IMR-90 (cell line): ENCODE measurements at regions not wholly inside any gene's neighbourhood (a gene's known extent, or its start where the extent isn't known, plus 50 kb on each side); places are given as distances from the start of the nearest gene placed in this dataset.

Source experiments
- ATAC-seq: fragments of 200-7000 bp; cut with Tn5 transposase; 2 replicates; pipeline ENCODE4 v1.9.1; 2020; ENCODE audit warnings: low read depth, mild to moderate bottlenecking, moderate library complexity
- BruUV-seq: library from RNA; stranded (reverse); fragments of 400-500 nt; replicated peaks from 2 replicates; lab custom pipeline; 2021; lab: Mats Ljungman, UMichigan
- CTCF ChIA-PET: fragments of 300-600 bp; formaldehyde crosslinking; extraction: SDS; loops from one replicate; lab custom pipeline; 2021; ENCODE audit warnings: antibody characterized with exemption; lab: Yijun Ruan, JAX
- POLR2A ChIA-PET: fragments of 300-600 bp; sonication (Branson Sonifier 250); formaldehyde crosslinking; loops from one replicate; lab custom pipeline; 2022; ENCODE audit warnings: antibody characterized with exemption; ENCODE audit not compliant: unreplicated experiment; lab: Charles Lee
- DNase-seq: peaks from one replicate; pipeline ENCODE4 v3.0.0; 2013
- H2AFZ ChIP-seq: replicated peaks from 2 replicates; pipeline ENCODE3; 2013; ENCODE audit warnings: low read length, mild to moderate bottlenecking; ENCODE audit not compliant: poor library complexity
- H2AK5ac ChIP-seq: 2 replicates; pipeline ENCODE4 v1.6.1; 2013; ENCODE audit warnings: low read depth, low read length, inconsistent platforms
- H2AK9ac ChIP-seq: replicated peaks from 2 replicates; pipeline ENCODE3; 2013; ENCODE audit warnings: mild to moderate bottlenecking, low read depth, low read length, moderate library complexity; ENCODE audit not compliant: poor library complexity
- H2BK120ac ChIP-seq: 2 replicates; pipeline ENCODE4 v1.6.1; 2013; ENCODE audit warnings: low read depth, low read length, inconsistent platforms
- H2BK15ac ChIP-seq: 3 replicates; pipeline ENCODE4 v1.6.1; 2013; ENCODE audit warnings: low read depth, low read length, inconsistent platforms
- H2BK20ac ChIP-seq: 2 replicates; pipeline ENCODE4 v1.6.1; 2013; ENCODE audit warnings: low read depth, mild to moderate bottlenecking, inconsistent platforms, low read length, moderate library complexity
- H2BK5ac ChIP-seq: 2 replicates; pipeline ENCODE4 v1.6.1; 2013; ENCODE audit warnings: mild to moderate bottlenecking, low read depth, low read length, inconsistent platforms; ENCODE audit not compliant: poor library complexity, severe bottlenecking
- H3K14ac ChIP-seq: replicated peaks from 2 replicates; pipeline ENCODE4 v1.6.1; 2013; ENCODE audit warnings: low read depth, low read length, inconsistent platforms
- H3K18ac ChIP-seq: 2 replicates; pipeline ENCODE4 v1.6.1; 2013; ENCODE audit warnings: low read depth, low read length, control low read depth
- H3K23ac ChIP-seq: 2 replicates; pipeline ENCODE4 v1.6.1; 2013; ENCODE audit warnings: low read depth, low read length, inconsistent platforms
- H3K27ac ChIP-seq: 2 replicates; pipeline ENCODE4 v1.5.1; 2013; ENCODE audit warnings: mild to moderate bottlenecking, control low read depth, low read length; ENCODE audit not compliant: insufficient read depth
- H3K27me3 ChIP-seq: 2 replicates; pipeline ENCODE4 v1.6.1; 2013; ENCODE audit warnings: low read length; ENCODE audit not compliant: control insufficient read depth, insufficient read depth
- H3K36me3 ChIP-seq: 2 replicates; pipeline ENCODE4 v1.6.1; 2013; ENCODE audit warnings: low read length, mixed read lengths; ENCODE audit not compliant: control insufficient read depth, insufficient read depth
- H3K4ac ChIP-seq: 2 replicates; pipeline ENCODE4 v1.6.1; 2013; ENCODE audit warnings: low read depth, low read length, inconsistent platforms
- H3K4me1 ChIP-seq: 2 replicates; pipeline ENCODE4 v1.6.1; 2013; ENCODE audit warnings: low read length, mixed read lengths; ENCODE audit not compliant: control insufficient read depth, insufficient read depth
- H3K4me2 ChIP-seq: 2 replicates; pipeline ENCODE4 v1.6.1; 2013; ENCODE audit warnings: low read depth, mild to moderate bottlenecking, control low read depth, low read length, moderate library complexity
- H3K4me3 ChIP-seq: 2 replicates; pipeline ENCODE4 v1.5.1; 2013; ENCODE audit warnings: low read depth, mild to moderate bottlenecking, control low read depth, low read length, moderate library complexity; ENCODE audit not compliant: insufficient read depth
- H3K56ac ChIP-seq: 2 replicates; pipeline ENCODE4 v1.6.1; 2013; ENCODE audit warnings: low read length, inconsistent platforms; ENCODE audit not compliant: insufficient read depth; ENCODE audit errors: extremely low read depth
- H3K79me1 ChIP-seq, 2 experiments: 2 replicates each; pipeline ENCODE4 v1.6.1; 2013; ENCODE audit warnings: low read length in 2 of 2, inconsistent platforms in 1 of 2, low read depth in 1 of 2
- H3K9ac ChIP-seq: 2 replicates; pipeline ENCODE4 v1.6.1; 2013; ENCODE audit warnings: low read depth, low read length, control low read depth
- H3K9me1 ChIP-seq: 2 replicates; pipeline ENCODE4 v1.6.1; 2013; ENCODE audit warnings: low read length, inconsistent platforms; ENCODE audit not compliant: insufficient read depth
- H3K9me3 ChIP-seq: 2 replicates; pipeline ENCODE4 v1.6.1; 2013; ENCODE audit warnings: low read length; ENCODE audit not compliant: control insufficient read depth, insufficient read depth
- H4K20me1 ChIP-seq: 2 replicates; pipeline ENCODE4 v1.6.1; 2013; ENCODE audit warnings: low read length, inconsistent platforms; ENCODE audit not compliant: insufficient read depth
- H4K5ac ChIP-seq: 2 replicates; pipeline ENCODE4 v1.6.1; 2013; ENCODE audit warnings: mild to moderate bottlenecking, low read depth, low read length, control low read depth
- H4K8ac ChIP-seq, 2 experiments: 2 replicates each; pipeline ENCODE4 v1.6.1; 2013; ENCODE audit warnings: low read depth in 2 of 2, low read length in 2 of 2, control low read depth in 1 of 2, inconsistent platforms in 1 of 2
- H4K91ac ChIP-seq: 2 replicates; pipeline ENCODE4 v1.6.1; 2013; ENCODE audit warnings: low read depth, low read length, inconsistent platforms; ENCODE audit not compliant: insufficient read depth
- BHLHE40 ChIP-seq: fragments of 150-350 bp; IDR thresholded peaks from 2 replicates; pipeline ENCODE4 v1.6.1; 2016; ENCODE audit warnings: mild to moderate bottlenecking, low read depth, low read length
- CEBPB ChIP-seq: IDR thresholded peaks from 2 replicates; pipeline ENCODE4 v1.6.1; 2012; ENCODE audit warnings: low read depth, low read length, improper control_type of control experiment
- CHD1 ChIP-seq: IDR thresholded peaks from 2 replicates; pipeline ENCODE4 v1.6.1; 2012; ENCODE audit warnings: low read depth, low read length, improper control_type of control experiment
- CTCF ChIP-seq: conservative IDR thresholded peaks from 2 replicates; pipeline ENCODE4 v1.5.1; 2012; ENCODE audit warnings: mild to moderate bottlenecking, low read depth, low read length, improper control_type of control experiment
- ELK1 ChIP-seq: fragments of 150-350 bp; IDR thresholded peaks from 2 replicates; pipeline ENCODE4 v1.6.1; 2016; ENCODE audit warnings: low read depth, mild to moderate bottlenecking, low read length, moderate library complexity, borderline replicate concordance
- FOS ChIP-seq: fragments of 150-350 bp; IDR thresholded peaks from 2 replicates; pipeline ENCODE4 v1.6.1; 2016; ENCODE audit warnings: low read depth, low read length
- MAFK ChIP-seq: IDR thresholded peaks from 2 replicates; pipeline ENCODE4 v1.6.1; 2012; ENCODE audit warnings: low read depth, low read length, improper control_type of control experiment
- MAZ ChIP-seq: IDR thresholded peaks from 2 replicates; pipeline ENCODE4 v1.6.1; 2012; ENCODE audit warnings: low read depth, mild to moderate bottlenecking, low read length, improper control_type of control experiment, moderate library complexity, borderline replicate concordance
- MXI1 ChIP-seq: IDR thresholded peaks from 2 replicates; pipeline ENCODE4 v1.6.1; 2012; ENCODE audit warnings: low read depth, mild to moderate bottlenecking, low read length, moderate library complexity, borderline replicate concordance
- NFE2L2 ChIP-seq: fragments of 150-350 bp; IDR thresholded peaks from 2 replicates; pipeline ENCODE4 v1.6.1; 2016; ENCODE audit warnings: low read depth, mild to moderate bottlenecking, low read length
- POLR2A ChIP-seq: IDR thresholded peaks from 2 replicates; pipeline ENCODE4 v1.6.1; 2012; ENCODE audit warnings: mild to moderate bottlenecking, low read depth, low read length
- RAD21 ChIP-seq: IDR thresholded peaks from 2 replicates; pipeline ENCODE4 v1.6.1; 2012; ENCODE audit warnings: low read length, improper control_type of control experiment
- RCOR1 ChIP-seq: IDR thresholded peaks from 2 replicates; pipeline ENCODE4 v1.6.1; 2012; ENCODE audit warnings: mild to moderate bottlenecking, low read length, improper control_type of control experiment; ENCODE audit not compliant: insufficient replicate concordance
- RFX5 ChIP-seq: IDR thresholded peaks from 2 replicates; pipeline ENCODE4 v1.8.0; 2012; ENCODE audit warnings: low read depth, mild to moderate bottlenecking, low read length, moderate library complexity
- SMC3 ChIP-seq: fragments of 150-350 bp; IDR thresholded peaks from 2 replicates; pipeline ENCODE4 v1.6.1; 2016; ENCODE audit warnings: low read depth, mild to moderate bottlenecking, antibody characterized with exemption, low read length, moderate library complexity
- USF2 ChIP-seq: fragments of 150-350 bp; IDR thresholded peaks from 2 replicates; pipeline ENCODE4 v1.6.1; 2017; ENCODE audit warnings: mild to moderate bottlenecking, antibody characterized with exemption, low read length, low read depth
- WGBS, 2 experiments: methylation state at CpG; one replicate each; pipeline versions ENCODE4 v1.1.5 to v1.1.7; 2013; ENCODE audit warnings: missing lambda C conversion rate in 2 of 2; ENCODE audit not compliant: insufficient read length in 1 of 2; ENCODE audit errors: extremely low coverage in 2 of 2; 5-methylcytosine and 5-hydroxymethylcytosine counted together
- dilution Hi-C: fragments of 300-500 bp; cut with HindIII; formaldehyde crosslinking; loops from one replicate; pipeline ENCODE4 v1.14.3; 2018; ENCODE audit warnings: low sequenced_read_pairs; ENCODE audit not compliant: unreplicated experiment
- in situ Hi-C: fragments of 300-500 bp; cut with MboI; formaldehyde crosslinking; loops from 3 replicates; pipeline ENCODE4 v1.14.3; 2019; ENCODE audit warnings: low sequenced_read_pairs, inconsistent platforms, mixed read lengths
- intact Hi-C: fragments of 100-400 bp; cut with micrococcal nuclease; formaldehyde crosslinking; loops from 2 replicates; pipeline ENCODE4 v1.10.0; 2022

- no peak for TF ChIP-seq MAZ
- no peak for TF ChIP-seq RFX5
- no peak for TF ChIP-seq CHD1
- TF ChIP-seq NFE2L2, result no peak
- no peak for TF ChIP-seq FOS
- TF ChIP-seq CTCF, result no peak
- no peak for TF ChIP-seq MXI1
- TF ChIP-seq RCOR1, result no peak
- no peak for TF ChIP-seq MAFK
- TF ChIP-seq SMC3, result no peak
- no peak for TF ChIP-seq ELK1
- TF ChIP-seq POLR2A, result no peak
- no peak for TF ChIP-seq CEBPB
- TF ChIP-seq BHLHE40, result no peak
- no peak for TF ChIP-seq USF2
- TF ChIP-seq RAD21, result no peak
Measured at GRCh38 chr2:228768818-228769217, 502.3 kb downstream of the PID1 start.

More at GRCh38 chr2:228768818-228769217, 502.3 kb downstream of the PID1 start:
- CTCF ChIA-PET, result no interaction called here
- Histone ChIP-seq H3K27ac (no peak overlapping the region), H3K36me3 (no peaks in the 10 kb centered on the region), H3K4me2 (no peak overlapping the region), H3K27me3 (no peaks in the 10 kb centered on the region), H3K9ac (no peak overlapping the region), H3K18ac (no peak overlapping the region), H4K8ac (no peak overlapping the region), H4K91ac (no peak overlapping the region), H3K4me1 (no peaks in the 10 kb centered on the region), H2BK20ac (no peak overlapping the region), H3K56ac (no peak overlapping the region), H3K9me1 (no peaks in the 10 kb centered on the region), H2AK5ac (no peak overlapping the region), H3K14ac (no peak overlapping the region), H2BK15ac (no peak overlapping the region), H3K79me1 (no peaks in the 10 kb centered on the region), H3K4ac (no peak overlapping the region), H2BK120ac (no peak overlapping the region), H3K23ac (no peak overlapping the region), H2BK5ac (no peak overlapping the region), H4K5ac (no peak overlapping the region), H2AK9ac (no peak overlapping the region), H2AFZ (no peak overlapping the region), H3K9me3 (peaks cover 4% of the 10 kb centered on the region), H3K4me3 (no peak overlapping the region), H4K20me1 (no peaks in the 10 kb centered on the region)
- in situ Hi-C loops (no loop called here), intact Hi-C loops (no loop called here), dilution Hi-C loops (no loop called here)
- BruUV-seq, result no TSS peak
- POLR2A ChIA-PET, result no interaction called here
- WGBS, 2 experiments, result no CpG with 5 or more reads among the region's 1 CpG
- DNase-seq (peak; percentile 64), ATAC-seq (no peak)
